CD4-positive, alpha-beta T cell (primary cell): ENCODE measurements at regions not wholly inside any gene's neighbourhood (a gene's known extent, or its start where the extent isn't known, plus 50 kb on each side); places are given as distances from the start of the nearest gene placed in this dataset.

Experiments used
- ATAC-seq: fragments of 200-7000 bp; cut with Tn5 transposase; one replicate; pipeline ENCODE4 v1.10.0; 2022; ENCODE audit warnings: mild to moderate bottlenecking; ENCODE audit not compliant: poor library complexity
- CTCF ChIA-PET: fragments of 350-600 bp; sonication (Branson Sonifier 250); formaldehyde crosslinking; loops from one replicate; lab custom pipeline; 2021; ENCODE audit warnings: antibody characterized with exemption, inconsistent platforms; lab: Charles Lee
- POLR2A ChIA-PET: fragments of 350-600 bp; sonication (Branson Sonifier 250); formaldehyde crosslinking; loops from one replicate; lab custom pipeline; 2021; ENCODE audit warnings: antibody characterized with exemption, inconsistent platforms; lab: Charles Lee
- DNase-seq, 14 experiments: peaks; one replicate each; pipeline ENCODE4 v3.0.0-alpha.2; 2013 to 2020; ENCODE audit warnings: mixed read lengths in 2 of 14
- H3K27ac ChIP-seq, 2 donors: one replicate each; pipeline versions ENCODE4 v1.5.1 to v1.7.0; 2013; ENCODE audit warnings: low read length in 2 of 2, low read depth in 1 of 2, mild to moderate bottlenecking in 1 of 2
- H3K27me3 ChIP-seq, 2 experiments: 1 replicate in 1 of 2; 2 replicates in 1 of 2; pipeline versions ENCODE4 v1.6.1 to v1.7.0; 2013; ENCODE audit warnings: low read length in 2 of 2, control low read depth in 1 of 2, mild to moderate bottlenecking in 1 of 2, moderate library complexity in 1 of 2; ENCODE audit not compliant: insufficient read depth in 2 of 2, control insufficient read depth in 1 of 2
- H3K36me3 ChIP-seq: one replicate; pipeline ENCODE4 v1.6.1; 2013; ENCODE audit warnings: low read length, control low read depth; ENCODE audit not compliant: insufficient read depth
- H3K4me1 ChIP-seq: one replicate; pipeline ENCODE4 v1.6.1; 2013; ENCODE audit warnings: low read length, control low read depth; ENCODE audit not compliant: insufficient read depth
- H3K4me3 ChIP-seq: one replicate; pipeline ENCODE4 v1.5.1; 2013; ENCODE audit warnings: mild to moderate bottlenecking, low read length, moderate library complexity
- H3K9me3 ChIP-seq, 2 experiments: 1 replicate in 1 of 2; 2 replicates in 1 of 2; pipeline versions ENCODE4 v1.6.1 to v1.7.0; 2013; ENCODE audit warnings: low read length in 2 of 2, mild to moderate bottlenecking in 2 of 2, control low read depth in 1 of 2, moderate library complexity in 1 of 2; ENCODE audit not compliant: control insufficient read depth in 1 of 2, insufficient read depth in 1 of 2
- H3K27ac Mint-ChIP-seq: one replicate; pipeline ENCODE4 v1.8.0; 2020; ENCODE audit warnings: mixed read lengths
- H3K27me3 Mint-ChIP-seq: one replicate; pipeline ENCODE4 v1.8.0; 2021; ENCODE audit warnings: mixed read lengths
- H3K36me3 Mint-ChIP-seq: one replicate; pipeline ENCODE4 v1.8.0; 2021; ENCODE audit warnings: low read depth, mixed read lengths
- H3K4me1 Mint-ChIP-seq: one replicate; pipeline ENCODE4 v1.8.0; 2021; ENCODE audit warnings: low read depth, mixed read lengths
- H3K4me3 Mint-ChIP-seq: one replicate; pipeline ENCODE4 v1.8.0; 2020; ENCODE audit warnings: mild to moderate bottlenecking, mixed read lengths
- H3K9me3 Mint-ChIP-seq: one replicate; pipeline ENCODE4 v1.8.0; 2020; ENCODE audit warnings: mixed read lengths
- CTCF ChIP-seq: fragments of 200-600 bp; IDR thresholded peaks from one replicate; pipeline ENCODE4 v1.8.0; 2022; ENCODE audit warnings: antibody characterized with exemption, mild to moderate bottlenecking
- intact Hi-C, 2 experiments: fragments of 100-400 bp; cut with DNase I in 1 of 2; cut with micrococcal nuclease in 1 of 2; formaldehyde crosslinking; loops; one replicate each; pipeline versions ENCODE4 v1.15.1 to v1.9.0; 2023 to 2025; cut with DNase I, micrococcal nuclease

- Mint-ChIP-seq H3K4me3 (no peak overlapping the region), H3K4me1 (no peaks in the 10 kb centered on the region), H3K36me3 (no peaks in the 10 kb centered on the region), H3K27ac (no peak overlapping the region), H3K27me3 (no peaks in the 10 kb centered on the region), H3K9me3 (peaks cover 14% of the 10 kb centered on the region)
- ATAC-seq = no peak
- no peaks in the 10 kb centered on the region for H3K9me3 ChIP-seq
- no peak overlapping the region for H3K27ac ChIP-seq
- CTCF ChIA-PET = no interaction called here
- intact Hi-C loops = no loop called here
- H3K4me1 ChIP-seq = no peaks in the 10 kb centered on the region
- no peaks in the 10 kb centered on the region for H3K36me3 ChIP-seq
- TF ChIP-seq CTCF = no peak
- no peak overlapping the region for H3K4me3 ChIP-seq
- no peak for DNase-seq
- POLR2A ChIA-PET = no interaction called here
- no peaks in the 10 kb centered on the region for H3K27me3 ChIP-seq
Observed at GRCh38 chr3:65114041-65114440, 426.2 kb upstream of the ADAMTS9 start.

- Histone ChIP-seq H3K36me3 (no peaks in the 10 kb centered on the region), H3K27ac (no peak overlapping the region), H3K4me3 (no peak overlapping the region), H3K4me1 (no peaks in the 10 kb centered on the region), H3K27me3 (no peaks in the 10 kb centered on the region), H3K9me3 (no peaks in the 10 kb centered on the region)
- ChIA-PET CTCF (no interaction called here), POLR2A (no interaction called here)
- DNase-seq (no peak), ATAC-seq (no peak)
- Mint-ChIP-seq H3K4me3 (no peak overlapping the region), H3K27ac (no peak overlapping the region), H3K4me1 (no peaks in the 10 kb centered on the region), H3K27me3 (no peaks in the 10 kb centered on the region), H3K36me3 (no peaks in the 10 kb centered on the region), H3K9me3 (peaks cover 11% of the 10 kb centered on the region)
- intact Hi-C loops = no loop called here
- TF ChIP-seq CTCF = no peak
Observed at GRCh38 chr3:65112751-65113300, 425.0 kb upstream of the ADAMTS9 start.

GRCh38 chr3:65110661-65111060 lies 422.9 kb upstream of the ADAMTS9 start:
- ChIA-PET POLR2A (no interaction called here), CTCF (no interaction called here)
- no peak overlapping the region for H3K27ac Mint-ChIP-seq
- Histone ChIP-seq H3K9me3 (no peaks in the 10 kb centered on the region), H3K4me1 (no peaks in the 10 kb centered on the region), H3K27me3 (no peaks in the 10 kb centered on the region), H3K4me3 (no peak overlapping the region), H3K36me3 (no peaks in the 10 kb centered on the region), H3K27ac (no peak overlapping the region)
- no peaks in the 10 kb centered on the region for H3K36me3 Mint-ChIP-seq
- no peak for TF ChIP-seq CTCF
- no peaks in the 10 kb centered on the region for H3K27me3 Mint-ChIP-seq
- ATAC-seq (no peak), DNase-seq (no peak)
- intact Hi-C loops = no loop called here
- no peaks in the 10 kb centered on the region for H3K4me1 Mint-ChIP-seq
- no peak overlapping the region for H3K4me3 Mint-ChIP-seq
- peaks cover 9% of the 10 kb centered on the region for H3K9me3 Mint-ChIP-seq
